Stimulated activated naive B cell treated with anti-CD40 and anti-IgM and Interleukin-4, amounts not matched to agents 10 μg/mL and 1 μg/mL and 100 μg/mL, for 72 hours (primary cell): ENCODE measurements at regions not wholly inside any gene's neighbourhood (a gene's known extent, or its start where the extent isn't known, plus 50 kb on each side); places are given as distances from the start of the nearest gene placed in this dataset.

Experiments
- ATAC-seq, 2 donors: fragments of 150-1000 bp; cut with Tn5 transposase; replicated peaks; 2 replicates each; pipeline ENCODE4 v1.10.0; 2021; ENCODE audit warnings: moderate library complexity in 1 of 2
- DNase-seq: peaks from one replicate; pipeline ENCODE4 v3.0.0; 2021
- H3K27ac Mint-ChIP-seq: one replicate; pipeline ENCODE4 v1.8.0; 2022; ENCODE audit warnings: mild to moderate bottlenecking, mixed read lengths
- H3K27me3 Mint-ChIP-seq, 2 donors: one replicate each; pipeline ENCODE4 v1.8.0; 2022; ENCODE audit warnings: mixed read lengths in 2 of 2
- H3K36me3 Mint-ChIP-seq, 2 donors: one replicate each; pipeline ENCODE4 v1.8.0; 2022; ENCODE audit warnings: mixed read lengths in 2 of 2, mild to moderate bottlenecking in 1 of 2
- H3K4me1 Mint-ChIP-seq, 2 donors: one replicate each; pipeline ENCODE4 v1.8.0; 2022; ENCODE audit warnings: mixed read lengths in 2 of 2, mild to moderate bottlenecking in 1 of 2
- H3K4me3 Mint-ChIP-seq, 2 donors: one replicate each; pipeline ENCODE4 v1.8.0; 2022; ENCODE audit warnings: mild to moderate bottlenecking in 2 of 2, mixed read lengths in 2 of 2, moderate library complexity in 1 of 2
- H3K9me3 Mint-ChIP-seq, 2 donors: one replicate each; pipeline ENCODE4 v1.8.0; 2022; ENCODE audit warnings: mixed read lengths in 2 of 2, mild to moderate bottlenecking in 1 of 2

DNA sequence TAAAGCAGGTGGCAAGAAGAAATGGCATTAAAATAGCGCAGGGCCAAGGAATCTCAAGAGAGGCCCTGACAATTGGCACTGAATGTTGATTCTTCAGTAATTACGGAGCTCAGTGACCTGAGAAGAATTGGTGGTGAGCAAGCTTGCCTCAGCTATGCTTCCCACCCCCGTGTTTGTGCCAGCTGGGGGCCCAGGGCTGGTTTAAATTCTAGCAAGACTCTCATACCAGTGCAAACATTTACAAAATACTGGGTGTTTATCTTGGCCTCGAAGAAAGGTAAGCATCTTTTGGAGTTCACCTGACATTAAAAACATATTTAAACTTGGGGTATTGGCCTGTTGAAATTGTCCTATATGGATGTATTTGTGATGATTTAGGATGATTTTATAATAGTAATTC lies 296.7 kb upstream of the USP25 start:
- Mint-ChIP-seq H3K4me1 (peaks cover 7 to 9% of the 10 kb centered on the region in 2 donors), H3K27me3 (no peaks in the 10 kb centered on the region), H3K27ac (no peak overlapping the region), H3K36me3 (no peaks in the 10 kb centered on the region), H3K9me3 (peaks cover 4 to 7% of the 10 kb centered on the region in 2 donors), H3K4me3 (no peak overlapping the region)
- no peak for DNase-seq
- ATAC-seq: no peak

- no peaks in the 10 kb centered on the region for H3K36me3 Mint-ChIP-seq
Observed at GRCh38 chr21:15434163-15434905, 295.4 kb upstream of the USP25 start.

DNA sequence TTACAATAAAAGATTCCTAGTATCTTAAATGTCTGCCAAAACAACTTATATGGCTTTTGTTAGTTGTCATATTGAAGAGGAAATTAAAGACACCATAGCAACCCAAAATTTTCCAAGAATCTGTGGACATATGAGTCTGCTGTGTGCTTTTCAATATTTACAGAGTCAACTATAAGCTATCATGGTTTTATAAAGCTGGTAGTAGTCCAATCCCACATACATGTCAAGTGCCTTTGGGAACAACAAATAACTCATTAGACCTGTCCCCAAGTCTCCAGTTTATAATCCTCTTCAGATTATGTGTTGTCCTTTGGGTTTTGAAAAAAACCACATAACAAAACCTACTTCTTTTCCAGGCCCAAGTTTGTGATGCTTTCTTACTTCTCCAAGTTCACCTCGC lies 293.8 kb upstream of the USP25 start:
- ATAC-seq (no peak), DNase-seq (no peak)
- Mint-ChIP-seq H3K4me3 (no peak overlapping the region), H3K4me1 (peaks cover 14 to 20% of the 10 kb centered on the region in 2 donors), H3K27ac (no peak overlapping the region), H3K9me3 (peaks cover 4 to 7% of the 10 kb centered on the region in 2 donors), H3K36me3 (no peaks in the 10 kb centered on the region), H3K27me3 (no peaks in the 10 kb centered on the region)

More at GRCh38 chr21:15434163-15434905, 295.4 kb upstream of the USP25 start:
- ATAC-seq: no peak
- Mint-ChIP-seq H3K4me3 (no peak overlapping the region), H3K27me3 (no peaks in the 10 kb centered on the region), H3K4me1 (peaks cover 11 to 15% of the 10 kb centered on the region in 2 donors), H3K9me3 (peaks cover 4 to 7% of the 10 kb centered on the region in 2 donors), H3K27ac (no peak overlapping the region)
- no peak for DNase-seq

DNA sequence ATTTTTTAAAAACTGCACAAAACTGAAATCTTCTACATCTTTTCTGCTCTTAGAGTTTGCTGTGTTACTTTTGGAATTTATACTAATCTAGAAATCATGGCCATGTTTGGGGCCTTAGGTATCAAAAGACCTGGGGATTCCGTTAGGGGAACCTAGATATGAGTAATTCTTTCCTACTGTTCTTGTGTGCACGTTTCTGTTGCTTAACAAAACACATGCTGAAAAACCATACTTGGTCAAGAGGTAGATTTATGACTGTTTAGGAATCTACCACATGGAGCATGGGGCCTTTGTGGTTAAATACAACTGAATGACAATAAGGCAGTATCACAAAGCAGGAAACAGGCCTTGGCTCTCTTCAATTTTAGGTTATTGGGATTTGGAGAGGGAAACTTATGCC lies 291.9 kb upstream of the USP25 start:
- Mint-ChIP-seq H3K27me3 (no peaks in the 10 kb centered on the region), H3K36me3 (no peaks in the 10 kb centered on the region), H3K4me1 (peaks cover 17 to 33% of the 10 kb centered on the region in 2 donors), H3K27ac (peak overlapping the region; percentile 65), H3K9me3 (peaks cover 4 to 7% of the 10 kb centered on the region in 2 donors), H3K4me3 (peak overlapping the region in 1 of 2 donors; percentile 13)
- ATAC-seq (peak; percentile 78 to 86), DNase-seq (peak; percentile 40)

DNA sequence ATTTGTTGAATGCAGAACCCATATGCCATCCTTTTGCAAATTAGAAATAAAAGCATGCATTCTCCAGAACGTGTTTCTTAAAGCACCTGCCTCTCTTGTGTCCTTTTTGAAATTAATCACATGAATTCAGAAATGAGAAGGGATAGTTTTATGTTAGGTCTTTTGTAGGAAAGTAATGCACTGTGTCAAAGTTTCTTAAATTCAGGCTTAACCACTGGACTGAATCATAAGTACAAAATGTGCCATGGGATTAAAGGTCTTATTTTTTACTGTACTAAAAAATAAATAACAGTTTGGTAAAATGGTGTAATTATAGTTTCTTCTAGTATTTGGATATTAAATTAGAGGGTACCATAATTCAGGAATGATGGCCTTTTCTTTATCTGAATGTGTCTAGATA lies 290.1 kb upstream of the USP25 start:
- DNase-seq: no peak
- H3K36me3 Mint-ChIP-seq: no peaks in the 10 kb centered on the region
- no peak overlapping the region for H3K4me3 Mint-ChIP-seq
- ATAC-seq: no peak
- no peaks in the 10 kb centered on the region for H3K27me3 Mint-ChIP-seq
- H3K9me3 Mint-ChIP-seq: peaks cover 0 to 1% of the 10 kb centered on the region in 2 donors
- peaks cover 26 to 52% of the 10 kb centered on the region in 2 donors for H3K4me1 Mint-ChIP-seq
- no peak overlapping the region for H3K27ac Mint-ChIP-seq

DNA sequence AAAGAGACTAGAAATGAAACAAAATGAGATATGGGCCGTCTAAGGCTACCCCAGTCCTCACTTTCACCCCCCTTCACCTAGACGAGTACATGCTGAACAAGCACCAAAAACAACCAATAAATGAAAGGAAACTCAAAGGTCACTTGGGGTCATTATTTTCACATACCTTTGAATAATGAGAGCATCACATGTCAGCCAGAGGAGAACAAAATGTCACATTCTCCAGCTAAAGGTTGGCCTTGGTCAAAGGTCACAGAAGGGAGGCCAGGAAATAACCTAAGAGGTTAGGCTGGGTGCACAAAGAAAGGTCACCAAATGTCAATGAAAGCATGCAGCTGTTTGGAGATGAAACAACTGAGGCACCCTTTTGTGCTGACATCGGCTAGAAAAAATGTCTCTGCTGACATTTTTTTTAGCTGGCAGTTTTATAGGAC lies 288.7 kb upstream of the USP25 start:
- peak; percentile 55 for DNase-seq
- Mint-ChIP-seq H3K36me3 (peaks cover 0 to 2% of the 10 kb centered on the region in 2 donors), H3K9me3 (no peaks in the 10 kb centered on the region), H3K27ac (peak overlapping the region; percentile 74), H3K4me1 (peaks cover 32 to 62% of the 10 kb centered on the region in 2 donors), H3K4me3 (peak overlapping the region; percentile 18 to 74), H3K27me3 (no peaks in the 10 kb centered on the region)
- peak; percentile 69 to 84 for ATAC-seq

- H3K27me3 Mint-ChIP-seq: no peaks in the 10 kb centered on the region
Observed at GRCh38 chr21:15441992-15442391, 287.8 kb upstream of the USP25 start.

GRCh38 chr21:15442743-15443469 lies 286.9 kb upstream of the USP25 start:
- H3K4me3 Mint-ChIP-seq: peak overlapping the region in 1 of 2 donors; percentile 44

More at GRCh38 chr21:15441992-15442391, 287.8 kb upstream of the USP25 start:
- ATAC-seq: no peak
- DNase-seq: no peak
- peaks cover 0 to 2% of the 10 kb centered on the region in 2 donors for H3K36me3 Mint-ChIP-seq
- no peak overlapping the region for H3K4me3 Mint-ChIP-seq
- H3K9me3 Mint-ChIP-seq: no peaks in the 10 kb centered on the region
- H3K4me1 Mint-ChIP-seq: peaks cover 32 to 65% of the 10 kb centered on the region in 2 donors
- no peak overlapping the region for H3K27ac Mint-ChIP-seq

GRCh38 chr21:15443740-15444117 lies 286.1 kb upstream of the USP25 start:
- ATAC-seq (no peak), DNase-seq (no peak)
- Mint-ChIP-seq H3K4me3 (no peak overlapping the region), H3K9me3 (peaks cover 4 to 5% of the 10 kb centered on the region in 2 donors), H3K27ac (no peak overlapping the region), H3K36me3 (peaks cover 8 to 9% of the 10 kb centered on the region in 2 donors), H3K27me3 (no peaks in the 10 kb centered on the region), H3K4me1 (peaks cover 25 to 55% of the 10 kb centered on the region in 2 donors)

More at GRCh38 chr21:15442743-15443469, 286.9 kb upstream of the USP25 start:
- H3K27ac Mint-ChIP-seq: no peak overlapping the region
- peaks cover 30 to 61% of the 10 kb centered on the region in 2 donors for H3K4me1 Mint-ChIP-seq
- H3K9me3 Mint-ChIP-seq: peaks cover 0 to 3% of the 10 kb centered on the region in 2 donors
- no peak for ATAC-seq
- DNase-seq: no peak
- peaks cover 3 to 5% of the 10 kb centered on the region in 2 donors for H3K36me3 Mint-ChIP-seq
- H3K27me3 Mint-ChIP-seq: no peaks in the 10 kb centered on the region

DNA sequence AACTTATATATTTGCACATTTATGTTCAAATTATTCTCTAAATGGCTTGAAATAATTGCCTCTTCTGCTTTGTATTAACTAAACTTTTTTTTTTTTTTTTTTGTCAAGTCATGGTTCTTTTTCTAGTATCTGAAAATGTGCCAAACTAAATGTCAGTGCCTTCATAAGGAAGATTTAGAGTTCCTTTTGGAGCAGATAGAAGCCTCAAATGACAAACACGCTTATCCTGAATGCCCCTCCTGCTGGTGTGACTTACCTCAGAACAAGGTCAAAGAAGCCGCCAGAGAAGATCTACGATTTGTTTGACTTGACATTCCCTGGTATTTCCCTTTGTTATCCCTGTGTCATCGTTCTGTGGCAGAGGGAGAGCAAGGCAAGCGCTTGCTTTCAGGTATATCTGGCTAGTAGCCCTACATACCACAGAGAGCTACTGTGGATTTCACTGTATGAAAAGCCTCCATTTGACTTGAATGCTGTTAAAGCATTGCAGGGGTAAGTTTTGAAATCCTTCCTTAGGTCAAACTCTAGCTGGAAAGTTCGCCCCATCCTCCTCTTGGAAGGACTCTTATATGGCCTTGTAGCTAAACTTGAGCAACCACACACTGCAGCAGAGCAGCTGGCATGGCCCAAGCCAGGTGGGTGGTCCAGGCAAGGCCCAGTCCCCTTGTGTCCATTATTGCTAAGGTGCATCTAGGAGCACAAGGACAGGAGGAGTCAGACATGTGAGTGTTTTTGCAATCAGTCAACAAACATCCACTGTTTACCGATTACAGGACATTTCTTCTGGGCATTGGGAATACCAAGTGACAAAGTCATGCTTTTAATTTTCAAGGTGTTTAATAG lies 285.4 kb upstream of the USP25 start:
- DNase-seq (no peak), ATAC-seq (no peak)
- H3K27ac Mint-ChIP-seq: no peak overlapping the region
- H3K27me3 Mint-ChIP-seq: no peaks in the 10 kb centered on the region
- peaks cover 24 to 53% of the 10 kb centered on the region in 2 donors for H3K4me1 Mint-ChIP-seq
- no peak overlapping the region for H3K4me3 Mint-ChIP-seq
- H3K36me3 Mint-ChIP-seq: peaks cover 9 to 13% of the 10 kb centered on the region in 2 donors
- H3K9me3 Mint-ChIP-seq: peaks cover 9 to 10% of the 10 kb centered on the region in 2 donors

DNA sequence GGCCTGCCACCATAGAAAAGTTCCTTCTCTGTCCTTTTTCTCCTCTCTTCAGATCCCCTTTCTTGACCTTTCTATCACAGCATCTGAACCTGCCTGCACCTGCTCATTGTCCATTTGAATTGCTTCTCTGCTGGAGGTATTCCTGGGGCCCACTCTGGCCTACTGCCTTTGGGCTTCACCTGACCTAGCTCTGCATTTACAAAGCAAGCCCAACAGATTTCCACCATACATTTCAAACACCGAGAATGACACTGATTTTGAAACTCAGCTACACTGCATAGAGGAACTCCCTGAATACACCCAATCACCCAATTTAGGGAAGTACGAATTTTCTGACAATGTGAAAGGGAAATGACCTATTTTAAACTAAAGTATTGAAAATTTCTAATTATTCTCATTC lies 284.5 kb upstream of the USP25 start:
- Mint-ChIP-seq H3K36me3 (peaks cover 9 to 13% of the 10 kb centered on the region in 2 donors), H3K27ac (peak overlapping the region; percentile 90), H3K4me3 (peak overlapping the region; percentile 12 to 62), H3K27me3 (no peaks in the 10 kb centered on the region), H3K9me3 (peaks cover 9 to 10% of the 10 kb centered on the region in 2 donors), H3K4me1 (peaks cover 24 to 53% of the 10 kb centered on the region in 2 donors)
- peak; percentile 80 to 85 for ATAC-seq
- DNase-seq: peak; percentile 26

DNA sequence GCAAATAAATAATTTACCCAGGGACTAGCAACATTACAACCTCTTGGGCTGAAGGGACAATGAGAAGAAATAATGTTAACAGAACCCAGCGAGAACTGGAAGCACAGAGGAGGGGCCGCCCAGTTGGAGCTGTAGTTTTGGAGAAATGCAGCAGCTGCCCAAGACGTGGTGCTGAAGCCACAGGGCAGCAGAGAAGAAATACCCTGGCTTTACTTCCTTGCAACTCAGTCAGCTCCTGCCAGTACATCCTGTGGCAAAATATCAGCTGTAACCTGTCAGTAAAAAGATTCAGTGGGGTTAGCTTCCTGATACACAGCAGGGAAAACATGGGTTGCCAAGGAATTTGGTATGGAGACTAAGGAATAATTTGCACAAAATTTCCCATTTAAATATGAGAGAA lies 283.6 kb upstream of the USP25 start:
- peaks cover 13 to 15% of the 10 kb centered on the region in 2 donors for H3K9me3 Mint-ChIP-seq
- H3K4me1 Mint-ChIP-seq: peaks cover 20 to 47% of the 10 kb centered on the region in 2 donors
- no peak overlapping the region for H3K4me3 Mint-ChIP-seq
- no peaks in the 10 kb centered on the region for H3K27me3 Mint-ChIP-seq
- no peak overlapping the region for H3K27ac Mint-ChIP-seq
- ATAC-seq (no peak), DNase-seq (no peak)
- H3K36me3 Mint-ChIP-seq: peaks cover 9 to 13% of the 10 kb centered on the region in 2 donors

- Mint-ChIP-seq H3K27ac (no peak overlapping the region), H3K36me3 (peaks cover 11 to 13% of the 10 kb centered on the region in 2 donors), H3K9me3 (peaks cover 15% of the 10 kb centered on the region in 2 donors), H3K27me3 (no peaks in the 10 kb centered on the region), H3K4me1 (peaks cover 11 to 18% of the 10 kb centered on the region in 2 donors), H3K4me3 (no peak overlapping the region)
- DNase-seq (no peak), ATAC-seq (no peak)
Observed at GRCh38 chr21:15449556-15449955, 280.2 kb upstream of the USP25 start.

DNA sequence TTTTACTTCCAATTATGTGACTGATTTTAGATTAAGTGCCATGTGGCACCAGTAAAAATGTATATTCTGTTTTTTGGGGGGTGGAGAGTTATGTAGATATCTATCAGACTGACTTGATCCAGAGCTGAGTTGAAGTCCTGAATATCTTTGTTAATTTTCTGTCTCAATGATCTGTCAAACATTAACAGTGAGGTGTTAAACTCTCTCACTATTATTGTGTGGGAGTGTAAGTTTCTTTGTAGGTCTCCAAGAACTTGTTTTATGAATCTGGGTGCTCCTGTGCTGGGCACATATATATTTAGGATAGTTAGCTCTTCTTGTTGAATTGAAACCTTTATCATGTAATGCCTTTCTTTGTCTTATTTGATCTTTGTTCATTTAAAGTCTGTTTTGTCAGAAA lies 276.5 kb upstream of the USP25 start:
- ATAC-seq (no peak), DNase-seq (no peak)
- peaks cover 10 to 13% of the 10 kb centered on the region in 2 donors for H3K9me3 Mint-ChIP-seq
- H3K27me3 Mint-ChIP-seq: no peaks in the 10 kb centered on the region
- no peak overlapping the region for H3K4me3 Mint-ChIP-seq
- peaks cover 4 to 8% of the 10 kb centered on the region in 2 donors for H3K36me3 Mint-ChIP-seq
- H3K27ac Mint-ChIP-seq: no peak overlapping the region
- H3K4me1 Mint-ChIP-seq: no peaks in the 10 kb centered on the region
